Suppressor macrophage treated with lipopolysaccharide for 1 hour (primary cell): ENCODE measurements at regions not wholly inside any gene's neighbourhood (a gene's known extent, or its start where the extent isn't known, plus 50 kb on each side); places are given as distances from the start of the nearest gene placed in this dataset.

Experiments used
- DNase-seq, 3 donors: peaks; one replicate each; pipeline ENCODE4 v3.0.0-alpha.2; 2020 to 2022

GRCh38 chr15:96088650-96089049 is 241.8 kb upstream of the NR2F2 start:
- no peak for DNase-seq

- DNase-seq: no peak
Measured at GRCh38 chr15:96089405-96090058, 241.0 kb upstream of the NR2F2 start.

DNA sequence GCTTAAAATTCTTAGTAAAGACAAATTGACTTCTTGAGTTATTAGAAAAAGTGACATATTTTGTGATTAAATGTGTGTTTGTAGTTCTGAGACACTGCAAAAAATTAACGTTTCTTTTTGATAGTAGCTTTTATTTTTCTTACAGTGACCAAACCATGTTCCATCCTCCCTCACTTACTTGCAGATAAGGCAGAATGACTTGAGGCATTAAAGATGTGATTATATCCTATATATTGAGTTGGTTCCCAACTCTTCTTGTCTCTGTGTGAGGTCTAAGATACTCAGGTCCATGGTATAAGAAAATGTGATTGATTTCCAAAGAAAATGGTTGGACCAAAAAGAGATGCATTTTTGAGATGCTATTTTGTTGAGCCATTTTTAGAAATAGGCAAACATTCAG is 238.3 kb upstream of the NR2F2 start:
- DNase-seq: no peak

GRCh38 chr15:96093063-96093462 is 237.4 kb upstream of the NR2F2 start:
- no peak for DNase-seq

DNA sequence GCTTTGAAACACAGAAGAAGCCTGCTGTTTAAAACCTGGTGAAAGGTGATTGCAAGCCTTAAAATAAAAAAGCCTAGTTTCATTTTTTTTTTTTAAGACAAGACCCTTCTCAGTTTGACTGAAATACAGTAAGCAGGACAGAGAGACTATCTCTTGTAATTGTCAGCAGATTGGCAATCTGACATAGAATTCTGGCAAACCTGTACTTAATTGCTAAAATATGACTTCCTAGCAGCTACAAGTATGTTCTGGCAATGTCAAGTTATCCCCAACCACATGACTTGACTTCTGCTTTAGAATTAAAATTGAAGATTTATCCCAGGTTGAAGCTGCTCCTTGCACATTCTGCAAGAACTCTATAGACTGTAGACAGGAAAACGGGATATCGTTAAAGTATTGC is 232.8 kb upstream of the NR2F2 start:
- DNase-seq: no peak

DNA sequence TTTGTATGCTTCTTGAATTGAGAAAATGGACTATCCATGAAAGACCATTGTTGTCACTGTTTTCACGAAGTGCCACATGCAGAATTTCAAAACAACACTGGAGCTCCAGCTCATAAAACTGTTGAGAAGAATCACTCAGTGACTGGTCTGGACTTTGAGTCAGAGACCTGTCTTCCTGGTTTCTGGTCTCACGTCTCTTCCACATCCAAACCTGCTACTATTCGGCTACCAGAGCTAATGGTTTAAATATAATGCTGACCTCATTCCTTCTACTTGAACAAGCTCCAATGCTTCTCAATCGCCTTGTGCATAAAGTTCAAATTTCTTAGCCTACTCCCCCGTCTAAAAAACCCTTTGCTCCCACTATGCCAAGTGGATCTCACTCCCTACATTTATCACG is 227.9 kb upstream of the NR2F2 start:
- DNase-seq: no peak

DNA sequence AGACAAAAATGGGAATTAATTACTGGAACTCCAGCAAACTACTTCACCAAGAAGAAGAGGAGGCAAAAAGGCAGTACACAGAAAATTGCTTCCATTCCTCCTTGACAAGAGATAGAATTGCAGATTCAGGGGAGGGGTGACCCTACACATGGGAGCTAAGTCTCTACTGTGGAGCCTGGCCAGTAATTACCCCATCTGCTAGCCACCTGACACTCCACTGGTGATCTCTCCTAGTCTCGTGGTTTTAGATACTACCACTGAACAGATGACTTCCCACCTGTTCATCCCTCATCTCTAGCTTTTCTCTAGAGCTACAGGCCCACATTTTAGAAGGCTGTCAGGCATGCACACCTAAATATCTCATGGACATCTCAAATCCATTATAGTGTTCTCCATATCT is 224.3 kb upstream of the NR2F2 start:
- DNase-seq: no peak

DNA sequence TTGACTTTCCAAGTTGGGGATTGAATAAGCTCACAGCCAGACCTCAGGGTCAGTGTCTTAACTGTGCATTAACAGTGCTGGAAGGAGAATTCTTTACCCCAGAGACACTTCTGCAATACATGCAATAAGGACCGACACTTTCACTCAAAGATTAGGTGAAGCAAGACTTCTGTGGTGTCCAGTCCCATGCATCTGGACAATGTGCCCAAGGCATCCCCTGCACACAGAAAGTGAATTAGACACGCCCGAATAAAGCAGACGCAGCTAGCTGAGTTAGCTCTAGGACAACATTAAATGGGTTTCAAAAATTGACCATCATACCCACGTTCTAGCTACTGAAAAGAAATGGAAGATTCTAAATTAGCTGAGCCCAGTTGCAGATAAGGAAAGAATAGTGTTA is 223.9 kb upstream of the NR2F2 start:
- DNase-seq: no peak

DNA sequence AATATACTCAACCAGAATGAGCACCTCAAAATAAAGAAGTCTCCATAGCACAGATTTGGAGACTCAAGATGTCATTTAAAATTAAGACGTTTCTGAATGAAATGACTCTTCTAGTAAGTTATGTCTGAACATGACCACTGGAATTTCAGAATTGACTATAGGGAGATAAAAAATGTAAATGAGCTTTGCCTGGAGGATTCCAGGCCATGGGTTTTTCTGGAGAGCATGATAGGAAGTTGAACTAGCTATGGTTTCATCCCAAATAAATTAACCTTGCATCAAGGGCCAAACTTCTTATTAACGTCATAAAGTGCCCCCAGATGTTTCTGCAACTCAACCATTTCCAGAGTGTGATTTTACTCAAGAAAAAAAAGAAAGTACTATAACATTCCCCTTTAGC is 222.6 kb upstream of the NR2F2 start:
- DNase-seq: no peak

GRCh38 chr15:96108405-96108804 is 222.1 kb upstream of the NR2F2 start:
- DNase-seq: no peak

GRCh38 chr15:96109820-96110219 is 220.7 kb upstream of the NR2F2 start:
- DNase-seq: no peak

DNA sequence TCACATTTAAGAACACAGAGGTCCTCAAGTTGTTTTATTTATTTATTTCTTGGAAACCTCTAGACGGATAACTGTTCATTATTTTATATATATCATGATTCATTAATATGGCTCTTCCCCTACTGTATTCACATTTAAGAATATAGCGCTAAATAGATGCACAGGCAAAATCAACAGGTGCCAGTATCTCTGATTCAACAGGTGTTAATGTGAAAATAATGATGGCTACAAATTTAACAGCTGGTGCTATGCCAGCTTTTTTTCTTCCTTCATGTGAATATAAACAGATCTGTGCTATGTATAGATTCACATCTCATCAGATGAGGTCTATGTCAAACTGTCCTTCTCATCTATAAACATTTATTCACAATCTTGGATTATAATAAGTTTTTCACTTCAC is 218.5 kb upstream of the NR2F2 start:
- DNase-seq: no peak

- DNase-seq: no peak
Measured at GRCh38 chr15:96115642-96116041, 214.9 kb upstream of the NR2F2 start.

- DNase-seq: no peak
Measured at GRCh38 chr15:96117270-96117669, 213.2 kb upstream of the NR2F2 start.

DNA sequence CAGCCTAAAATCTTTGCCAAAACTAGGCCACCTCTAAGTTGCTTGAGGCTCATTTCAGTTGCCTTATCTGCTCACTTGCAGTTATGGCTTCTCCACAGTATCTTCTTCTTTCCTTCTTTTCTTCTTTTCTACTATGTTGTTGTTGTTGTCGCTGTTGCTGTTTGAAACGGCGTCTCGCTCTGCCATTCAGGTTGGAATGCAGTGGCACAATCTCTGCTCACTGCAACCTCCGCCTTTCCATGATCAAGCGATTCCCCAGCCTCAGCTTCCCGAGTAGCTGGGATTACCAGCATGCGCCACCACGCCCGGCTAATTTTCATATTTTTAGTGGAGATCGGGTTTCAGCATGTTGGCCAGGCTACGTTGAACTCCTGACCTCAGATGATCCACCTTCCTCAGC is 210.8 kb upstream of the NR2F2 start:
- no peak for DNase-seq

- DNase-seq: no peak
Measured at GRCh38 chr15:96121086-96121920, 209.2 kb upstream of the NR2F2 start.

DNA sequence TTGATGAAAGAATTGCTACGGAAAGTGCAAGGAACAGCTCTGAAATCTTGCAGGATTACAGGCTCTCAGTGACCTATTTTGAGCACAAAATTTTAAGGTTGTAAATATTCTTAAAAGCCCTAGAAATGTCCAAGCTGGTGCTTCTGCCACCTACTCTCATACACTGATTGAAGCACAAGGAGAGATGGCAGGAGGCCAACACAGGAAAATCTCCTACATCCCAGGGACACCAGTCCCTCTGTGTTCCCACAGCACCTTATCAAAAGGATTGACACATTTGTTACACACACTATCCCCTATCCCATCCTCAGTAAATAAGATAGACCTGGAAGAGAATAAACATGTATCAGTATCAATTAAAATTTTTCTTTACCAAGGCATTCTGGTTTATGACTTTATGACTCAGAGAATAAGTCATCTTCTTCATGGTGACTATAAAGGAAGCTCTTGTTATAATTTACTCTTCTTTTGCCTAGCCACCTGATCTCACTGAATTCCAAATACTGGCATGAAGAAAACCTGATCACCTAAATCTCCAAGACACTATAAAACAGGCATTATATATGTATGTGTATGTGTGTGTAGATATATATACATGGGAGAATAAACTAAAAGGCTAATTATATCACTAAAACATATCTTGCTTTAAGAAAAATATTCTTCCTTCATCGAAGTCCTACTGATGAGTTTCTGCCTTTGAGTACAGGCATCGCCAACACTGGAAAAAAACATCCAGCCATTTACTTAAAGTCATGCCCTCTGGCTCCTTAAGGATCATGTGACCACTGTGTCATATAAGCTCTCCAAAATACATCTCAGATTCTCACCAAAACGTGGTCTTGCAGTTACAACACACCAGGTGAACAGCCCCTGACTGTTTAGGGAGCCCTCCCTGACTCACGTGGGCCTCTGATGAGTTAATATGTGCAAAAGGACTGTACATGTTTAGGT is 208.1 kb upstream of the NR2F2 start:
- no peak for DNase-seq

- no peak for DNase-seq
Measured at GRCh38 chr15:96123028-96123400, 207.5 kb upstream of the NR2F2 start.

GRCh38 chr15:96123630-96124187 is 206.8 kb upstream of the NR2F2 start:
- no peak for DNase-seq

- no peak for DNase-seq
Measured at GRCh38 chr15:96124436-96124835, 206.1 kb upstream of the NR2F2 start.

DNA sequence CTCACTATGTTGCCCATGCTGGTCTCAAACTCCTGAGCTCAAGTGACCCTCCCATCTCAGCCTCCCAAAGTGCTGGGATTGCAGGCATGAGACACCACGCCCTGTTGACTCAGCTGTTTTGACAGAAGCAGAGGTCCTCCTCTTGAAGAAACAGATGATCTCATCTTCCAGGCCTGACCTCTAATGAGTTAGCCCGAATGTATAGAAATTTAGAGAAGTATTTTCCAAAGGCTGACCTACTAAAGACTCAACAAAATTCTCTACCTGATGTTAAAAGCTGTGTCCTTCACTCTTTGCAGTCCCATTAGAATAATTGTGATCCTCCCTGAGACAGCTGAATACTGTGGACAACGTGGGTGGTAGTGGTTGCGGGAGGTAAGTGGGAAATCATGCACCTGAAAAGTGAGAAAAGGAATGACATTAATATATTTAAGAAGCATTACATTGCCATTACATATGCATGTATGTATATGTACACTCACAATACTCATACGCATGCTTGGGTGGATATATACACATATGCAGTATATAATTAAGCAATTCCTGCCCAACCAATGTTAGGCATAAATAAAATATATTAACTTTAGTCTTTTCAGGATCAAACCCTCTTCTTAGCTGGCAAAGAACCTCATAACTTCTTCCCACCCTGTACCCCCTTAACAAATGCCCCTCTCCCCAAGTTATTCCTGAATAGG is 204.6 kb upstream of the NR2F2 start:
- DNase-seq: no peak

GRCh38 chr15:96126859-96127258 is 203.6 kb upstream of the NR2F2 start:
- DNase-seq: no peak

DNA sequence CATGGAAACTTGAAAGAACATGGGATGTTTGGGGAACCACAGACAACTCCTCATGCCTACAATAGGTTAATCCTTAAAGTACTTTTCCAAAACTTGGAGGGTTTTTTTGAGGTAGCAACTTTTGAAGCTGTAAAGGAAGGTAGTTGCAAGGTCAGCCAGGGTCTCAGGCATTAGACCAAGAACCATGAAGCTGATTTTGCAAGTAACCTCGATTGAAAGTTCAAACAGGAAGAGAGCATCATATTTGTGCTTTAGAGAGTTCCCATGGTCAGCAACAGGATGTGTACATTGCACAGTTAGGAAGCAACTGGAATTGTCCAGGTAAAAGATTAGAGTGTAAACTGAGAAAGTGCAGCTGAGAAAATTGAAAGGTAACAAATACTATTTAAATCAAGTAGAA is 199.8 kb upstream of the NR2F2 start:
- DNase-seq: no peak
